ENCODE measurements at regions not wholly inside any gene's neighbourhood (a gene's known extent, or its start where the extent isn't known, plus 50 kb on each side); places are given as distances from the start of the nearest gene placed in this dataset.

DNA sequence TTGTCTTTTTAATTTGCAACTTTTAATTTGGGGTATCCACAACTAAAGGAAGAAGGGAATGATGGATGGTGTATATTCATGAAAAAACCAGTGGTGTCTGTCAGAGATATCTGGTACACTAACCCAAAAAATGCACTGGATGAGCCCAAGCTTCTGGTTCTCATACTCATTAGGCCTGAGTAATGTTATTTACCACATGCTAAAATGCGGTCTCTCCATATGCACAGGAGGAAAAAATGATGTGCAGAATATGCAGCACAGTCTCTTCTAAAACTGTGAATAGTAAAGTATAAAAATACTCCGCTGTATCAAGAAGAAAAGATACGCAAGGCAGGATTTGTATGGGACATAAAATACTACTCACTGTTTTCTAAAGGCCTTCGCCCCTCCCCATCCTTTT is 275.6 kb upstream of the NAV3 start:
- CTCF ChIA-PET: no interaction called here
- no peak for FAIRE-seq

DNA sequence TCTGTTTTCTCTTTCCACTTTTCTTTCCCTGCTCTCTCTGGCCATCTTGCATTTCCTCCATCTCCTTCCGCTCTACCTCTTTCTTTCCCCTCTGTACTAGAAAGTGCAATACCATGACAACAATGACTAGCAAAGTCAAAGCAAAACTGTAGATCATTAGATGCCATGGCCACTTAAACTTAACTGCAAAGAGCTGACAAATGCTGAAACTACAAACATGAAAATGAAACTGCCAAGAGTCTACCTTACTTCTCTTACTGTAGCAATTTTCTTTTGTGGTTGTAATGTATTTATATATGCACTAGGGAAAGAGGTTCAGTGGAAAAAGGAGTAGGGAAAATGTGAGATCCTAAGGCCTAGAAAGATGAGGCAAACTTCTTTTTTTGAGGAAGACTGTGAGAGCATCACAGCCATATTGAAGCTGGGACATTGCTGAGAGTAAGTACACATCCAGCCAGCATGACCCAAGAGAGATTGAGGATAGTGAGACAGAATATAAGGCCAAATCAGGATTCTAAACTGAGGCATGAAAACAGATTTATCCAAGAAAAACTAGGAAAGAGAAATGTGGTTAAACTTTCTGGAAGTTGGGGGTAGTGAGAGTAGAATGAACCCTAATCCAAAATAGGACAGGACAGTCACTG is 276.6 kb upstream of the NAV3 start:
- no peak overlapping the region for H3K4me3 ChIP-seq (replicated peaks in 1 of 3; ENCODE audit: insufficient read depth in 1 of 3, low read depth in 1 of 3, low read length in 3 of 3)
- TF ChIP-seq POLR2A (IDR thresholded peaks at IDR 0.05; ENCODE audit: low read depth, low read length): no peak
- H3K27ac ChIP-seq (ENCODE audit: insufficient read depth, low read depth, low read length): no peak overlapping the region
- no peaks in the 10 kb centered on the region for H3K9me3 ChIP-seq (replicated peaks; ENCODE audit: control insufficient read depth, insufficient read depth, low read length)
- no peak for DNase-seq (ENCODE audit: low read depth, low spot score)
- H3K4me2 ChIP-seq (ENCODE audit: insufficient read depth, low read length): no peak overlapping the region
- peaks cover 2% of the 10 kb centered on the region for H3K9me1 ChIP-seq (replicated peaks; ENCODE audit: control insufficient read depth, extremely low read depth, insufficient read depth, low read length)
- no peak overlapping the region for H3K9ac ChIP-seq (replicated peaks; ENCODE audit: extremely low read depth, insufficient read depth, low read length)
- H3K27me3 ChIP-seq (ENCODE audit: control insufficient read depth in 2 of 2, insufficient read depth in 2 of 2, low read length in 2 of 2): peaks cover 0 to 2% of the 10 kb centered on the region in 2 experiments
- dilution Hi-C loops (cut with MboI; ENCODE audit: extremely low pct_ligation_motif_present, low sequenced_read_pairs) (no loop called here), intact Hi-C loops (cut with micrococcal nuclease) (no loop called here)
- H3K79me2 ChIP-seq (ENCODE audit: control insufficient read depth, insufficient read depth, low read length): no peaks in the 10 kb centered on the region
- ChIA-PET CTCF (no interaction called here), POLR2A (no interaction called here)
- H2AFZ ChIP-seq (ENCODE audit: low read depth, low read length): no peak overlapping the region
- no peaks in the 10 kb centered on the region for H3K4me1 ChIP-seq (ENCODE audit: control insufficient read depth, extremely low read depth, insufficient read depth, low read length)
- no peaks in the 10 kb centered on the region for H3K36me3 ChIP-seq (ENCODE audit: control insufficient read depth in 2 of 2, extremely low read depth in 1 of 2, insufficient read depth in 2 of 2, low read length in 2 of 2)
- FAIRE-seq: no peak
- no TSS peak for BruUV-seq (replicated peaks)
- H4K20me1 ChIP-seq (replicated peaks; ENCODE audit: control insufficient read depth, extremely low read depth, insufficient read depth, low read length): no peaks in the 10 kb centered on the region

More for the DNA sequence above, 275.6 kb upstream of the NAV3 start:
- DNase-seq (ENCODE audit: low read depth, low spot score): no peak
- Histone ChIP-seq H3K27ac (ENCODE audit: insufficient read depth, low read depth, low read length) (no peak overlapping the region), H3K27me3 (ENCODE audit: control insufficient read depth in 2 of 2, insufficient read depth in 2 of 2, low read length in 2 of 2) (peaks cover 0 to 2% of the 10 kb centered on the region in 2 experiments), H3K79me2 (ENCODE audit: control insufficient read depth, insufficient read depth, low read length) (no peaks in the 10 kb centered on the region), H3K4me3 (replicated peaks in 1 of 3; ENCODE audit: insufficient read depth in 1 of 3, low read depth in 1 of 3, low read length in 3 of 3) (no peak overlapping the region), H3K4me1 (ENCODE audit: control insufficient read depth, extremely low read depth, insufficient read depth, low read length) (no peaks in the 10 kb centered on the region), H2AFZ (ENCODE audit: low read depth, low read length) (no peak overlapping the region), H4K20me1 (replicated peaks; ENCODE audit: control insufficient read depth, extremely low read depth, insufficient read depth, low read length) (no peaks in the 10 kb centered on the region), H3K9me1 (replicated peaks; ENCODE audit: control insufficient read depth, extremely low read depth, insufficient read depth, low read length) (peaks cover 2% of the 10 kb centered on the region), H3K9ac (replicated peaks; ENCODE audit: extremely low read depth, insufficient read depth, low read length) (no peak overlapping the region), H3K36me3 (ENCODE audit: control insufficient read depth in 2 of 2, extremely low read depth in 1 of 2, insufficient read depth in 2 of 2, low read length in 2 of 2) (no peaks in the 10 kb centered on the region), H3K4me2 (ENCODE audit: insufficient read depth, low read length) (no peak overlapping the region), H3K9me3 (replicated peaks; ENCODE audit: control insufficient read depth, insufficient read depth, low read length) (no peaks in the 10 kb centered on the region)
- TF ChIP-seq, protein P1, sequence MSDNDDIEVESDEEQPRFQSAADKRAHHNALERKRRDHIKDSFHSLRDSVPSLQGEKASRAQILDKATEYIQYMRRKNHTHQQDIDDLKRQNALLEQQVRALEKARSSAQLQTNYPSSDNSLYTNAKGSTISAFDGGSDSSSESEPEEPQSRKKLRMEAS (IDR thresholded peaks at IDR 0.05; ENCODE audit: insufficient read depth, insufficient read length): no peak
- dilution Hi-C loops (cut with MboI; ENCODE audit: extremely low pct_ligation_motif_present, low sequenced_read_pairs) (no loop called here), intact Hi-C loops (cut with micrococcal nuclease) (no loop called here)
- POLR2A ChIA-PET: no interaction called here
- BruUV-seq (replicated peaks): no TSS peak

All from endothelial cell of umbilical vein (primary cell).